GM19099 (cell line): ENCODE measurements at regions not wholly inside any gene's neighbourhood (a gene's known extent, or its start where the extent isn't known, plus 50 kb on each side); places are given as distances from the start of the nearest gene placed in this dataset.

Source experiments
- POLR2A ChIP-seq: IDR thresholded peaks from 3 replicates; pipeline ENCODE4 v1.6.1; 2011; ENCODE audit warnings: low read depth; ENCODE audit not compliant: insufficient read length; ENCODE audit errors: extremely low read depth

DNA sequence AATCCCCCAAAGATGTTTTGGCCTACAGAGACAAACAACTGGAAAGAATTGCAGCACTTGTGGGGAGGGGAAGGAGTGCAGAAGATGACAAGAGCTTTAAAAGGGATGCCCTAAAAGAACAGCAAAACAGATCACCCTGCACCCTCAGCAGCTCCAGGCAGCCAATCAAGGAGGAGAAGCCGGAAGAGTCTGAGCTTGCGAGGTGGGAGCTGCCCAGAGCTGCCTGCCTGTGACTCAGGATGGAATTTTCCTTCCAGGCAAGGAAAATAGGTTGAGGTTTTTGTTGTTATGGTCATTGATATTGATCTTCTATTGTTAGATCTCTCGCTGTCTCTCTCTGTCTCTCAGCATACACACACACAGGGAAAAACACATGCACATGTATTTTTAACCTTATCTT lies 70.3 kb upstream of the MAP1B start:
- TF ChIP-seq POLR2A = no peak

DNA sequence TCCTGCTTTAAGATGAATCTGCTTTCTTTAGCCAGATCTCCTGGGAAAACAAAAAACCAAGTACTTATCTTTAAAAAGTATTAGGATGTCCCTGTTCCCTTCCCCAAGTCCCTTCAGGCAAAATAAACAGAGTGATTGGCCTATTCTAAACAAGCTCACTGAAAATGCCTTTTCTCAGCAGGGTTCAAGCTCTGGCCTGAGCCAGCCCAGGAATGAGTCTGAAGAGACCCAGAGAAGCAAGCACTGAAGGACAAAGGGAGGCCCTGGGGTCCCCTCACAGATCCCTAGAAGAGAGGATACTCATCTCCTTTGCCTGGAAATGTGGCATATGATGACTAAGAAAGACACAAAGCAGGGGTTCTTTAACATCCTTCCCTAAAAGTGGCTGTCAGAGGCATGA lies 66.8 kb upstream of the MAP1B start:
- no peak for TF ChIP-seq POLR2A

DNA sequence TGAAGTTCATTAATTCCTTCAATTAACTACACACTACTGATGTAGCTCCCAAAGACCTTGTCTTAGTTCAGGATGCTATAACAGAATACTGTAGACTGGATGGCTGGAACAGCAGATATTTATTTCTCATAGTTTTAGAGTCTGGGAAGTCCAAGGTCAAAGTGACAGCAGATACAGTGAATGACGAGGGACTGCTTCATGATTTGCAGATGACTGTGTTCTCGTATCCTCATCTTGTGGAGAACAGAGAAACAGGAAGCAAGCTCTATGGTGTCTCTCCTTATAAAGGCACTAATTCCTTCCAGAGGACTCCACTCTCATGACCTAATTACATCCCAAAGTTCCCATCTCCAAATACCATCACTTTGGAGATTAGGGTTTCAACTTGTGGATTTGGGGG lies 65.6 kb upstream of the MAP1B start:
- no peak for TF ChIP-seq POLR2A

DNA sequence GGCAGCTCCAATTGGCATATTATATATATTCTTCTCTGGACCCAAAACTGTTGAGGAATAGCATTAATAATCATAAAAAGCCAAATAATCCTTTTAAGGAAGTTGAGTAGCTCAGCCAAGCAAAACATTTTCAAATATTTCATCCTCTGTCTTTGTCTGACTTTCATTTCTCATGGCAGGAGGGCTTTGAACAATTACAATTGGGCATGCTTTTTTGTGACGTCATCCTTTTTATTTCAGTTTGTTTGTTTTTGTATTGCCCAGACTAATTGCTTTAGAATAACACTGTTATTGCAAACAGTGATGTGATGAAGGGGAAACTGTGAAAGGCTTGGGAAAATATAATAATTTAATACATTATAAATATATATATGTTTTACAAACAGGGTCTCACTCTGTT lies 65.2 kb upstream of the MAP1B start:
- no peak for TF ChIP-seq POLR2A

DNA sequence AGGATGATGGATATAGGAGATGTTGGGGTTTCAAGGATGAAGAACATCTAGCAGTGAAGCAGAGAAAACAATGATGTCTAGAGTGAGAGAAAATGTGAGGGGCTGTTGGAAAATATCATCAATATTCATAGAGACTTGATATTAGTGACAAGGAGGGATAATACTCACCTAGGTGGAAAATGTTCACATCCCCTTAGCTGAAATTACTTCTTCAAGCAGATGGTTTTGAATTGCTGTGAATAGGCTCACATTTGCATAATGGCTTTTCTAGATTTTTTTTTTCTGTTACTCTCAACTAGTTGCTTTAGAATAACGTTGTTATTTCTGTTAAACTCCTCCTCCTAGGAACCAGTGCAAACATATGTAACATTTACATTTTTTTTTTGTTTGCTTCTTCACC lies 61.6 kb upstream of the MAP1B start:
- no peak for TF ChIP-seq POLR2A

DNA sequence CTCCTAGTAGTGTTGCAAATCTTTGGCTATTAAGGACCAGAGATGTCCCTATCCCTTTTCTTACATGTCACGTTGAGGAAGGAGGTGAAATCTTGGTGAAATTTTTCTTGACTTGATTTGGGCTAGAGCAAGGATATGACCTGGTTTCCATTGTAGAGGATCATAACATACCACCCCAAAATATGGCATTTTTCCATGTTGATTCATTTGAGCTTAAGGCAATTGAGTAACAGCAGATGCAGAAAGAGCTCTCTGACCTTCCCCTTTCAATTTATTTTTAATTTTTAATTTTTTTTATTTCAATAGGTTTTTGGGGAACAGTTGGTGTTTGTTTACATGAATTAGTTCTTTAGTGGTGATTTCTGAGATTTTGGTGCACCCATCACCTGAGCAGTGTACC lies 61.2 kb upstream of the MAP1B start:
- TF ChIP-seq POLR2A = no peak

DNA sequence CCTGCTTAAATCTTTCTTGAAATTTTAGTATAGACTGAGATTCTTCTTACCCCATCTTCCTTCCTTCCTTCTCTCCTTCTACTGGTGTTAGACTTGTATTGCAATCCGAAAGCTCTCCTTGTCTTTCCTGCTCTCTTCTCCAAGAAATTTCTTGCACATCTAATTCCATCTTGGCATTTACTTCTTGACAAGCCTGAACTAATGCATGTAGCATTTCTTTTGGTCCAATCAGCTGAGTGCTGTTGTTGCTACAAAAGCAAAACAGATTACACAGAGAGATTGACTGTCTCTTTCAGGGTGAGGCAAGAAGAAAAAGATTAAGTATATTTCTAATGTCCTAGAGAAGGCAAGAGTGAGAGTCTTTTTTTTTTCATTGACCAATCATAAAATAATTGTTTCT lies 51.6 kb upstream of the MAP1B start:
- TF ChIP-seq POLR2A = no peak
